CD4-positive, alpha-beta T cell treated with Interleukin-4 for 4 hours (primary cell): ENCODE measurements at regions not wholly inside any gene's neighbourhood (a gene's known extent, or its start where the extent isn't known, plus 50 kb on each side); places are given as distances from the start of the nearest gene placed in this dataset.

Experiments used
- DNase-seq: peaks from one replicate; pipeline ENCODE4 v3.0.0-alpha.2; 2020

DNA sequence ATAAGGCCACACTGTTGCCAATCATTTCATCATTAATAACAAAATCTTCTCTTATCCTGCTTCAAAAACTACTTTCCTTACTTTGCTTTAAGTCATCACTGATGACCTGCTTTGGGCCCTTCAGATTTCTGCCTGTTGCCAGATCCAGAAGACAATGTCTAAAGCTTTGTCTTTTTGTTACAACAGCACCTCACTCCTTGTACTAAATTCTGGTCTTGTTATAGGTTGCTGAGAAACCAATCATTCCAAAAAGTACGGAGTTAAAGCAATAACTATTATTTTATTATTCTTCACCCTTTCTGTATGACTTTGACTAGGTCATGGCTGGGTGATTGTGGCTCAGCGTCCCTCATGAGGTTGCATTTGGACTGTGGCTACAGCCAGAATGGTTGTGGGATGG lies 633.5 kb downstream of the PTPRU start:
- no peak for DNase-seq

DNA sequence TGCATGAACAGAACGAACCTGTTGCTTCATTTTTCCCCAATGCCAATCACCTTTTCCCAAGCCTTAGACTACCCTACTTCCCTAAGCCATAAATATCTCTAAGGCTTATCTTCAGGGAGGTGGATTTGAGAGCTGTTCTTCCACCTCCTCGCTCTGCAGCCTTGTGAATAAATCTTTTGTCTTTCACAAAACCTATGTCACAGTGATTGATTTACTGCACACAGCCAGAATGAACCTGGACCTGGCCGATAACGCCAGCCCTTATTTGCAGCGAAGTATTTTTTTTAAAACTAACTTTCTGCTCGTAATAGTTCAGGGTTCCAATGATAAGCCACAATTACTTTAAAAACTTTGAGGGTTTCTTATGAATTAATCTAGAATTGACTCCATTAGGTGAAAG lies 632.6 kb downstream of the PTPRU start:
- no peak for DNase-seq

DNA sequence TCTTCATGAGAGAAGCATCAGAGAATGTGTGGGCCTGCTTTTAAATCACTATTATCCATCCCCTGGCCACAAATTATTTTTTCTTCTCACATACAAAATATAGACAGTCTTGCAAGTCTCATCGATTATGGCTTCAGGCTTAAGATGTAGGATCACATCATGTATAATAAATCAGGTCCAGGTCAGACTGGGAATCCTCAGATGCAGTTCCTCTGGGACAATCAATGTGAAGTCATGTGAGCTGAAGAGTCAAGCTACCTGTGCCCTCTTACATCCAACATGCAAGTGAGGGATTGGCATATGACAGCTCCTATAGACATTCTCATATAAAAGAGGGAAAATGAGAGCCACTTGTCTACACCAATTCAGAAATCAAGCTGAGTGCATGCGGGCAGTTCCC lies 631.8 kb downstream of the PTPRU start:
- DNase-seq = no peak

DNA sequence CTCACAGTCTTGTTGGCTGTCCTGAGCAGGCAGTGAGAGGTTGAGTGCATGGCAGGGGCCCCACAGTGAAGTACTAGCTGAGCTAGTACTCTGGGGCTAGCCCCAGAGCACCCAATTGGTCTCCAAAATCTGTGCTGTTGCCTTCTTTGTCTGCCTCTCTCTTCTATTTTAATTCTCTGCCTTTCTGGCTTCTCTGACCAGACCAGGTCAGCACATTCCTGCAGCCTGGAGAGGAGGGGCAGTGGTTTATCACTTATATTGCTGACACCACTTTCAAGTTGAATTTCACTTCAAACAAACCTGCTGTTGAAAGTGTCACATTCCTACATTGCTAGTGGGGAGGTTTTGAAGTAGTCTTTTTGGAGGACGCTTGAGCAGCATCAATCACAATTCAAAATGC lies 628.7 kb downstream of the PTPRU start:
- no peak for DNase-seq

DNA sequence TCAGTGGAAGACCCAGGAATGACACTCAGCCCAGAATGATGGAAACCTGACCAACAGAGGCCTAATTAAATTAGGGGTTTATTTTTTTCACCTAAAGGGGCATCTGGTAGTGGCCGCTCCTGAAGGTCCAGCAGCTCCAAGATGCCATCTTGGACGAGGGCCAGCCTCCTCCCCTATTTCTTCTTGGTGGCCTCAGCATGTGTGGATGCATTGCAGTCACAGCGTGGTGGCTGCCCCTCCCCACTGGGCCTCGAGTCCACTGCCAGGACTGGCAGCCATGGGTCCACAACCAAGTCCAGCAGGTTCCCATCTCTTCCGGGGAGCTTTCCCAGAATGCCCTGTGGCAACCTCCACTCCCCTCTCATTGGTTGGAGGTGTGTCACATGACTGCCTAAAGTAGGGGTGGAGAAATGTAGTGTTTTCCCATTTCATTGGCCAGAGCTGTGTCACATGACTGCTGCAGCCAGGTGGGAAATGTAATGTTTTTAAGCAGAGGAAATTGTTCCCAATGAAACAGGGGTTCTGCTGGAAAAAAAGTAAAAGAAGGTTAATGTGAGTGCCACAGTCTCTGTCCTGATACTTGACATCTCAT lies 628.2 kb downstream of the PTPRU start:
- no peak for DNase-seq

DNA sequence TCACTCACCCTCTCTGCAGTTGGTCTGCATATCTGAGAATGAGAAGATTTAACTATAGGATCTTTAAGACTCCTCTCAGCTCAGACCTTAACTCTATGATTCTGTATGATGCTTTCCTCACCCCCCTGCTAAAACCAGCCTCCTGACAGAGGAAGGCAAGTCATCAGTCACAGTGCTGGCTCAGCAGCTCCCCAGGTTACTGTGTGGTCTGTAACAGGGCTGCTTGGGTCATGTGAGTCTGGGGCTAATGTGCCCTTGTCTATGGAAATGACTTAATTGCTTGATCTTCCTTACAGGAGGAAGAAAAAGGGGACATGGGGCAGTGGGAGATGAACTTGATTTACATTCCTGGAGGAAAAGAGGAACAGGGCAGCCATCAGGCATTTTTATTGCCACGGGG lies 625.6 kb downstream of the PTPRU start:
- DNase-seq = no peak

DNA sequence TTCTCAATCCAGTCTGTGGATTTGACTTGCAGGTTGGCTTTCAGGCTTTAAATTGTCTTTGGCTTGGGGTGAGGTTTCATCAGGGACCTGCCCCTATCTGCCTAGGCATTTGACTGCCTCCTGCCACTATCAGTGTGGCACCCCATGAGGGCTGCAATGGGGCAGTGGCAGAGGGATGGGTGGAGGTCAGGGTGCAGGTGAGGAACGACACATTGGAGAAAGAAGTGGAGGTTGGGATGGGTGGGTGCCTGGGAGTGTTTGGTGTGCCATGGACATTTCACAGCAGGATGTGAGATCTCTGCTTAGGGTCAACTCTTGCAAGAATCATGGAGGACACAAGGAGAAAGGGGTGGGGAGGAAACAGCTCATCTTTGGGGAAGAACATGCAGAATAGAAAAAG lies 625.1 kb downstream of the PTPRU start:
- DNase-seq = no peak

DNA sequence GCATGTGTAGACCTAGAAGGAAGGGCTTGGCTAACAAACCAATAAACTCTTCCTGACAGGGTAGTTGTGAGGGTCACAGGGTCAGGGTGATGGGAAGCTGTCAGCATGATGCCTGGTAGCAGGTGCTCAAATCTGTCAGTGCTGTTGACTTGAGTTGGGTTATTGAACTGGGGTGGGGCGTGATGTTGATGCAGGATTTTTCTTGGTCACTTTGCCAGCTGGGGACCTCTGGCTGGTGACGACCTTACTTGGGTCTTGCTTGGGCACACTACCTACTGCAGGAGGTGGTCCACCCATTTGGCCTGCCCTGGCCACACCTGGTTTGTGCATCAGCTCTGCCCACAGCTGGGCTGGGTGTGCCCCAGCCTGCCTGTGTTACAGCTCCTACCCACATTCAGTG lies 624.4 kb downstream of the PTPRU start:
- no peak for DNase-seq

DNA sequence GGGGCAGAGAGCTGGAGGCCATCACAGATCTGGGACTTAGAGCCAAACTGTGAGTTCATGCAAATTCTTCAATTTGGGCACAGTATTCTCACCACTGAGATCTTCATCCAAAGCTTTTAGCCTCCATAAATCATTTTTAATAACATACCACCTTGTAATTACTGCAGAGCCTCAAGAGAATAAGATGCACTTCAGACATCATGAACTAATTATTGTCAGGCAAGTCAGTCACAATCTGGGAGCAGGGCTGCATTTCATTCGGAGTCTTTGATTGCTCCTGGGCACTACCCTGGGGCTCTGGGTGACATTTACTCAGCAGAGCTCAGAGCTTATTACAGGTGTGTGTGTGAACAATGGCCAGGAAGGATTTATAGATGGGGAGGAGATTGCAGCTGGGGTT lies 623.7 kb downstream of the PTPRU start:
- no peak for DNase-seq

DNA sequence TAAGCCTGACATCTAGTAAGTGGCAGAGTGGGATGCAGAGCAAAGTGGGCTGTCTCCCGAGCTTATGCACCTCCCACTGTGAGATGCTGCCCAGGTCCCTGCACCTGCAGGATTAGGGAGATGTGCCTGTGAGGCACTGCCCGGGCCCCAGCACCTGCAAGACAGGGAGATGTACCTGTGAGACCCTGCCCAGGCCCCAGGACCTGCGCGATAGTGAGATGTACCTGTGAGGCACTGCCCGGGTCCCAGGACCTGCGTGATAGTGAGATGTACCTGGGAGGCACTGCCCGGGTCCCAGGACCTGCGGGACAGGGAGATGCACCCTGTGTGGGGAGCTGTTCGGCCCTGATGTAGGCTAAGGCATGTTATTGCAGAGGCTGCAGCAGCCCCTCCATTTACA lies 622.8 kb downstream of the PTPRU start:
- DNase-seq = no peak

DNA sequence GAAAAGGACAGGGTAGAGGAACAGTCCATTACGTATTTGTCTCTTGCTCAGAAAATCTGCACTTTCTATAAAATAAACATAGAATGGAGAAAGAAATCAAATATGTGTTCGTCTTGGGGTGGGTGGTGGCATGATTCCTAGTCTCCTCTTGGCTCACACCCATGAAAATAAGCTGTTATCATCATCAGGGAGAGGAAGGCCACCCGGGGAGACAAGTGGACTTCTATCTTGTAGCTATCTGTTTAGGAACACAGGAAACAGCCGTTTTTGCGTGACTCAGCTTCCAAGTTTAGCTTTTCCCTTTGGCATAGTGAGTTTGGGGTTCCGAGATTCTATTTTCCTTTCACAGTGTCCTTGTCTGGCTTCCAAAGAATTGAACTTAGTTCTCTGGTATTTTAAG lies 622.3 kb downstream of the PTPRU start:
- no peak for DNase-seq

DNA sequence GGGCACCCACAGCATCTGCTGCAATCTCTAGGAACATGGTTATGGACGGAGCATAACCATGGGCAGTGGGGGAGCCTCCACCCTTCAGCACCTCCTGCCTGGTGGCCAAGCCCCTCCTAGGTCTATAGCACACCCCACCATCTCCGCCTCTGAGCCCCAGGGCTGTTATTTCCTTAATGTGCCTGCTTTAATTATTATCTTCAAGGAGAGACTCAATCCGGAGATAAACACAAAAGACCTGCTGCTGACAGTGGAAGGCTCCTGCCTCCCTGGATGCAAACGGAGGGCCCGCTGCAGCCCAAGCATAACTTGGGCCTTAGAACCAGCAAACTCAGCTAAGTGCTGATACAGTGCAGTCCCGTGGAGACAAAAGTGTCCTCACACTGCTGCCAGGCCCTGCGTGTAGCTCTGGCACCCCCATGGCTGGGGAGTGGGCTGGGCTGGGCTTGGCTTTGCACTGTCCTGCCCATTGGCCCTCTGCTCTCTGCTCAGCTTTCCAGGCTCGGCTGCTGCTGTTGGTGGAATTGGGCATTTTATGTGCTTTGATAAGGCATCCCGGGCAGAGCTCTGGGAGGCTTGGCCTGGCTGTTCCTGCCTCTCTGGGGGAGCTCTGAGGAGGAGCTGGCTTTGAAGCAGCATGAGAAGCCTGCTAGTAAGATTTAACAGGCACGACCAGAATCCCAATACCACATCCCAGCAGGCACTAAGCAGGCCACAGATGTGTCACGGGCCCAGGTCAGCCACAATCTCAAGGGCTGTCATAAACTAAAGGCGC lies 620.2 kb downstream of the PTPRU start:
- no peak for DNase-seq

DNA sequence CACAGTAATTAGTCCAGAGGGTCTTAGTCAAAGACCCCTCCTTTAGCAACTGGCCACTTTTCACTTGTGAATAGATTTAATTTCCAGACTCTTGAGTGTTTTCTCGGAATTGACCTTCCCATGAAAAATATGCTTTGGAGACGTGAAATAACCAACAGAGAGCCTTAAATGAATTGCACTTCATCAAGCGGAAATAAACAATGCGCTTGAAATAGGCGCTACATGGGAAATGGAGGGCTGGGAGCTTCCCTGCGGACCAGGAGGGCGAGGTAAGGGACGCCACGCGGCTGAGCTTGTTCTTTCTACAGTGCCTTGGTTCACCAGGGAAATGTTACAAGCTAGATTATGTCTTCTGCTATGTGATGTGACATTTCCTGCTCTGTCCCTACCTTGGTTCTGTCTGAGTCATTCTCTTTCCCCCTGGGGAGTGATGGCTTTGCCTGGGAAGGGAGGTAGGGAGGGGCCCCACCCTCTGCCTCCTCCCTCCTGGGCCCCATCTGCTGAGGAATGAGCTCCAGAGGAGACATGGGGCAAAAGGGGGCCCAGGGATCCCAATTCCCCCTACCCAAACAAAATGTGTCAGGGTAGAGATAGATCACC lies 619.3 kb downstream of the PTPRU start:
- no peak for DNase-seq

DNA sequence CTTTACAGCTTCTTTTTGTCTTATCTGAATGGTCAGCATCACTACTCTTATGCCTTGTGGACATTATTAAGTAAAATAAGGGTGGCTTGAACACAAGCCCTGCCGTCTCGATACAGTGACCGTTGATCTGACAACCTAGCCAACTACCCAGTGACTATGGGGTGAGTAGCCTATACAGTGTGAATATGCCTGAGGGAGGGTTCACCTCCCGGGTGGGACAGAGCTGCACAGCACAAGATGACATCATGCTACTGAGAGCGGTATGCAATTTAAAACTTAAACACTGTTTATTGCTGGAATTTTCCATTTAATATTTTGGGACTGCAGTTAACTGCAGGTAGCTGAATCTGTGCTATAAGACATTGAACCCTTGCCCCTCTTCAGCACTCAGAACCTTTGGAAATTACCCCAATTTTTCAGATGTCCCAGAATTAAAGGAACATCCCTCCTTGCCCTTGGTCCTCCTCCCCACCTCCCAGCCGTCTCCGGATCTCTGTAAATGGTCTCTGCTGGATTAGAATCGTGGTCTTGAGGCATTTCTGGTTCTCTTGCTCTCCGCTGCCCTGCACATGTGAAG lies 618.5 kb downstream of the PTPRU start:
- DNase-seq = no peak

DNA sequence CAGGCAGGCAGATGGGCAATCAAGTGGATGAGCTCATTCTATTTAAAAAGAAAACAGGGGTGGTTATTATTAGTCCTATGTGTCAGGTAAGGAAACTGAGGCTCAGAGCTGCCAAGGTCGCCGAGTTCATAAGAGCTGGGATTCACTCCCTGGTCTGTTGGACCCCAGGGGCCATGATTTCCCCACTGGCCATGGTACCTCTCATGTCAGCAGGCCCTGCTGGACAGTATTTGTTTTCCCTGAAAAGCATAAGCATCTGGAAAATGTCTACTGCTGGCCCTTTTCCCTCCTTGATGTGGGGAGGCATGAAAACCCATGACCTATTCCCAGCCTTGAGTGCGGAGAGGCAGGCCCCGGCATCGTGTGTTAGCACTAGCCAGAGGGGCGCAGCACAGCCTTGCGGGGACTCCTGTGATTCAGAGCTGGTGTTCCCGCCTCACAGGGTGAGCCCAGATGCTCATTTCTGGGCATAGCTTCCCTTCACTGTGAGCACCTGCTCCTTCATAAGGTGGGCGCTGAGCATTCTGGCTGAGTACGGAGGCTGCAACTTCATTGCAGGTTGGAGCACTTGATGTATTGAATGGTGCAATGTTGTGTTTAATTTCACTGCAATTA lies 617.5 kb downstream of the PTPRU start:
- no peak for DNase-seq

DNA sequence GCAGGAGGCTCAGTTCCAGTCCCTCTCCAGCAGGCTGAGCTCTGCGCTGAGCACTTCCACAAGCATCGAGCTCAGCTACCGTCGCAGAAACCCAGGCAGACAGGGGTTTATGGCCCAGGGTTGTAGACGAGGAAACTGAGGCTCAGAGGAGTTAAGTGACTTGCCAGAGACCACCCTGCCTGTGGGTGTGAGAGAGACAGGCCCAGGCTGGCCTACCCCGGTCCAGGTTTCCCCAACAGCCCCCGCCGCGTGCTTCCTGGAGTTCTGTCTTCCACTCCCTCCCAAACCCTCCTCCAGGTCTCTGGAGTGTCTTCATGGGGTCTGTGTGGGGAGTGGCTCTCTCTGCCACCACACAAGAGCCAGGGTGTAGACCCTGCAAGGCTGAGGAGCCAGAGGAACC lies 615.9 kb downstream of the PTPRU start:
- no peak for DNase-seq

DNA sequence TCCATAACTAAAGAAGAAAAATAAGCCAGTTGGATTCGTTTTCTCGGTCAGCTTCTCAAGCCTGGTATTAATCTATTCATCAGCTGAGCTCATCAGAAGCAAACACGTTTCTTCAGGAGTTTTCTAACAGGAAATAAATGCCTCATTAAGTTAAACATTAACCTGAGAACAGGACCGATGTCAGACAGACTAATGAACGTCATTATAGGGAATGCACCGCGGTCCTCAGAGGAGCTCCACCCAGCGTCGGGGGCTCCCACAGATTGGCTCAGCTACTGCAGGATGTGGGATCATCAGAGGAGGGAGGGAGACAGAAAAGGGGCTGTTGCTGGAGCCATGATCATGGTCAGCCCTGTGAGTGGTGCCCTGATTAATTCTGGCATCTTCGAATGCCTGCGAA lies 615.4 kb downstream of the PTPRU start:
- no peak for DNase-seq

DNA sequence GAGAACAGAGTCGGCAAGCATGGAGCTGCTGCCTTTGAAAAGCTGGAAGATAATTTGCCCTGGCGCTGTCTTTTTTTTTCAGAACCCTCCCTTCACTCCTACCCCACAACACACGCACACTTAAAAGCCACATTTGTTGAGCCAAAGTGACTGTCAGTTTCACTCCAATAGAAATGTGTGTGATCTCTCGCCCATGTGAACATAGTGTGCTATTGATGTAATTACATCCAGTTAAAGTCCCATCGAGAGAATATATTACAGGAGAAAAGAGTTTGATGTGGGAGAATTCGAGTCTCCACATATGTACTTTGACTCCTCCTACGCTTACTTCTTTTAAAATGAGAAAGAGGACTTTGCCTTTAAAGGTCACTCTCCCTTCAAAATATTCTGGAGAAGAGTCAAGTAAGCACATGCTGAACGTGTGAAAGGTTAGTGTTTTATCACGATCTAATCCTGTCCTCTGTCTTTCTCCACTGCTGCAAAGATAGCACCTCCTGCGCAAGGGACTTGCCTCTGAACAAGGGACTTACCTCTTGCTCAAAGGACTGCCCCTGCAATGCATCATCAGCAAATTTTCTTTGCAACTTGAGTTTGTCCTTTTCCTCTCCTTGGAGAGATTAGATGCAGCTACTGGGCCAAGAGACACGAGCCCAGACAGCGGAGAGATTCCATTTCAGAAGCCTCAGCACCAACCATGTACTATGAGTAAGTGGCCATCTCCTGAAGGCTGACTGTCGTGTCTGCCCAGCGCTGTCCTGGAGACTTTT lies 613.9 kb downstream of the PTPRU start:
- no peak for DNase-seq

DNA sequence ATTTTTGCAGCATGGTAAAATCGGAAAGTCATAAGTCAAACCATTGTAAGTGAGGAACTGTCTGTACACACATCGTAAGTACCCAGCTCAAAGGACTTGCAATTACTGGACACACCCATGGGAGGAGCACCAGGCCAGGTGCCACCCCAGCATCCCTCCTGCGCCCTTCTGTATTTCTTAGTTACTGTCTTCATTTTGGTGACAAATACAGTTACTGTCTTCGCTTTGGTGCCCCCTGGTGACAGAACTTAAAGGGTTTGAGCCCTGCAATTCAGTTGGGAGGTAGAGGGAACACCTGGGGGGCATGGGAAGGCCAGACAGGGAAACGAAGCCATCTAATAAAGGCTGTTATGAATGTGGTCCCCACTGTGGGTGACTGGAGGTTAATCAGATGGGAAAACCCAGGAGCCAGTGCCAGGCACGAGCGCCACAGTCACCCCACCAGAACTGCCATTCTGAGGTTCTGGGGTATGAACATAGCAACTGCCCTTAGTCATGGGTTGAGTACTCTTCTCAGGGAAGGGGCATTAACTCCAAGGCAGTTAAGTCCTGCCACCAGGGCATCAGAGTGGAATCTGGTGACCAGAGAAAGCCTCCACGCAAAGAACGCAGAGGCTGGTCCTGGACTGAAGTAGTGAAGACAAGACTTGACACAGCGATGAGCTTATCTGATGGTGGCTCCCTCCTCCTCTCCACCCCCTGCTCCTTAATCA lies 612.9 kb downstream of the PTPRU start:
- peak; percentile 28 for DNase-seq

DNA sequence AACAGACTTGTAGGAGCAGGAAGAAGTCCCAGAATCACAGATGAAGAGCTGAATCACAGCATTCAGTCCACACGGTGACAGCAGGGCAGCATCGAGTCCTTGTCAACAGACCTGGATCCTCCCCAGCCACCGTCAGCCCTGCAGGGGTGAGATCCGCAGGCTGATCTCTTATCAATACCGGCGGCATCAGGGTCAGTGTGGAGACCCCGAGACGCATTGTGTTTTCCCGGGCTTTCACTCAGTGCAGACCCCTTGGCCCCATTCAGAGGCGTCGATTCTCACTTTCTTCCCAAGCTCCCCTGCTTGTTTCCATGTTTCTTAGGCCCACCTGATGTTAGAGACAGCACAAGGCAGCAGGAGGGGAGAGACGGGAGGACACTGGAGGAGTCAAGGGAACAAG lies 609.6 kb downstream of the PTPRU start:
- DNase-seq = no peak

DNA sequence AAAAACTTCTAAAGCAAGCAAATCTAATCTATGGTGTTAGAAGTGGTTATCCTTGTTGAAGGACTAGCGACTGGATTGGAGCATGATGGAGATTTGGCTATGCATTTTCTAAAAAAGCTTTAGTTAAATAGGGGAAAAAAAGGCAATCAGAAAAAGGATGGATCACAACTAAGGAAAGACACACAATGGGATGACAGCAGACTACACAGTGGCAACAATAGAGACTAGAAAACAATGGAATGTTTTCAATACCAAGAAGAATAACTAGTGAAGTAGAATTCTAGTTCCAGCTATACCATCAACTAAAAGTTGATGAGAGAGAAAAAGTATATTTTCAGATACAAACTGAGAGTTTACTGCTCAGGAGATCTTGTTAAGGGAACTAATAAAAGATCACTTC lies 605.8 kb downstream of the PTPRU start:
- no peak for DNase-seq

DNA sequence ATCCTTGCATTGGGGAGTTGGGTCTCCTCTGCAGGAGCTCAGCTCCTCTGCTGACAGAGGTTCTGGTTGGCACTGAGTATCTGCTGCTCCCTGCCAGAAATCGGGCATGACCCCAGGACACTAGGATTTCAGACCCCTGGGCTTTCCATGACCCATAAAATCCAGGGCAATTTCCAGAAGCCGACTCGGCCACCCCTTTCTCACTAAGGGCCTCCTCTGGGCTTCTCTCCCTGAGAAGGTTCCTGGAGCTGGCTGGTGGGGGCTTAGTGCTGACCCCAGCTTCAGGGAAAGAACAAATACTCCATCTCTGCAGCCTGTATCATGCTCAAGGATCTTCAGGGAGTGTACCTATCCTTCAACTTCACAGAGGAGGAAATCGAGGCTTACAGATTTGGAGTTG lies 603.4 kb downstream of the PTPRU start:
- DNase-seq = no peak
